ENCODE measurements at regions not wholly inside any gene's neighbourhood (a gene's known extent, or its start where the extent isn't known, plus 50 kb on each side); places are given as distances from the start of the nearest gene placed in this dataset.

GRCh38 chr14:101062065-101062450, 158.5 kb upstream of the RTL1 start:
- DNase-seq (ENCODE audit: low read depth), result no peak
- no peak for TF ChIP-seq CTCF (IDR thresholded peaks at IDR 0.05; ENCODE audit: insufficient read depth, low read length, poor library complexity, severe bottlenecking)
- H3K27me3 ChIP-seq (ENCODE audit: control insufficient read depth, insufficient read depth, low read length), result no peaks in the 10 kb centered on the region
- H3K36me3 ChIP-seq (ENCODE audit: control insufficient read depth, insufficient read depth, low read length), result no peaks in the 10 kb centered on the region
- no peak overlapping the region for H3K4me3 ChIP-seq (ENCODE audit: low read depth, low read length)

- no peak for TF ChIP-seq CTCF (IDR thresholded peaks at IDR 0.05; ENCODE audit: insufficient read depth, low read length, poor library complexity, severe bottlenecking)
- no peak for DNase-seq (ENCODE audit: low read depth)
- Histone ChIP-seq H3K27me3 (ENCODE audit: control insufficient read depth, insufficient read depth, low read length) (no peaks in the 10 kb centered on the region), H3K36me3 (ENCODE audit: control insufficient read depth, insufficient read depth, low read length) (no peaks in the 10 kb centered on the region), H3K4me3 (ENCODE audit: low read depth, low read length) (no peak overlapping the region)
These were observed 159.1 kb upstream of the RTL1 start for GRCh38 chr14:101062601-101063000.

- no peak for TF ChIP-seq CTCF (IDR thresholded peaks at IDR 0.05; ENCODE audit: insufficient read depth, low read length, poor library complexity, severe bottlenecking)
- H3K36me3 ChIP-seq (ENCODE audit: control insufficient read depth, insufficient read depth, low read length), result no peaks in the 10 kb centered on the region
- no peaks in the 10 kb centered on the region for H3K27me3 ChIP-seq (ENCODE audit: control insufficient read depth, insufficient read depth, low read length)
- no peak for DNase-seq (ENCODE audit: low read depth)
- H3K4me3 ChIP-seq (ENCODE audit: low read depth, low read length), result no peak overlapping the region
These were observed 159.6 kb upstream of the RTL1 start for GRCh38 chr14:101063121-101063520.

- DNase-seq (ENCODE audit: low read depth), result no peak
- Histone ChIP-seq H3K27me3 (ENCODE audit: control insufficient read depth, insufficient read depth, low read length) (no peaks in the 10 kb centered on the region), H3K36me3 (ENCODE audit: control insufficient read depth, insufficient read depth, low read length) (no peaks in the 10 kb centered on the region), H3K4me3 (ENCODE audit: low read depth, low read length) (no peak overlapping the region)
- no peak for TF ChIP-seq CTCF (IDR thresholded peaks at IDR 0.05; ENCODE audit: insufficient read depth, low read length, poor library complexity, severe bottlenecking)
These were observed 160.7 kb upstream of the RTL1 start for GRCh38 chr14:101064121-101064661.

GRCh38 chr14:101064718-101065117, 161.2 kb upstream of the RTL1 start:
- Histone ChIP-seq H3K27me3 (ENCODE audit: control insufficient read depth, insufficient read depth, low read length) (no peaks in the 10 kb centered on the region), H3K36me3 (ENCODE audit: control insufficient read depth, insufficient read depth, low read length) (no peaks in the 10 kb centered on the region), H3K4me3 (ENCODE audit: low read depth, low read length) (no peak overlapping the region)
- no peak for DNase-seq (ENCODE audit: low read depth)
- no peak for TF ChIP-seq CTCF (IDR thresholded peaks at IDR 0.05; ENCODE audit: insufficient read depth, low read length, poor library complexity, severe bottlenecking)

GRCh38 chr14:101065246-101065645, 161.7 kb upstream of the RTL1 start:
- no peaks in the 10 kb centered on the region for H3K36me3 ChIP-seq (ENCODE audit: control insufficient read depth, insufficient read depth, low read length)

More at GRCh38 chr14:101065246-101065645, 161.7 kb upstream of the RTL1 start:
- Histone ChIP-seq H3K4me3 (ENCODE audit: low read depth, low read length) (no peak overlapping the region), H3K27me3 (ENCODE audit: control insufficient read depth, insufficient read depth, low read length) (no peaks in the 10 kb centered on the region)
- TF ChIP-seq CTCF (IDR thresholded peaks at IDR 0.05; ENCODE audit: insufficient read depth, low read length, poor library complexity, severe bottlenecking), result no peak
- no peak for DNase-seq (ENCODE audit: low read depth)

All from kidney epithelial cell (primary cell).